Adrenal gland (tissue), 5 donors: ENCODE measurements at regions not wholly inside any gene's neighbourhood (a gene's known extent, or its start where the extent isn't known, plus 50 kb on each side); places are given as distances from the start of the nearest gene placed in this dataset.

ENCODE experiments used
- CTCF ChIP-seq, 6 experiments: fragments of 450-650 bp in 4 of 6; fragments of 200-600 bp in 2 of 6; sonication (generic) in 1 of 6; IDR thresholded peaks; 1 replicate in 5 of 6; 2 replicates in 1 of 6; pipeline versions ENCODE4 v1.5.1 to v1.8.0; 2016 to 2021; ENCODE audit warnings: antibody characterized with exemption in 6 of 6, mild to moderate bottlenecking in 2 of 6, moderate library complexity in 1 of 6
- POLR2A ChIP-seq, 2 donors: fragments of 450-650 bp; IDR thresholded peaks; one replicate each; pipeline ENCODE4 v1.6.1; 2017; ENCODE audit warnings: antibody characterized with exemption in 2 of 2, mild to moderate bottlenecking in 2 of 2, moderate library complexity in 1 of 2
- donor health status: DM: no; HTN: no; CAD: no.

DNA sequence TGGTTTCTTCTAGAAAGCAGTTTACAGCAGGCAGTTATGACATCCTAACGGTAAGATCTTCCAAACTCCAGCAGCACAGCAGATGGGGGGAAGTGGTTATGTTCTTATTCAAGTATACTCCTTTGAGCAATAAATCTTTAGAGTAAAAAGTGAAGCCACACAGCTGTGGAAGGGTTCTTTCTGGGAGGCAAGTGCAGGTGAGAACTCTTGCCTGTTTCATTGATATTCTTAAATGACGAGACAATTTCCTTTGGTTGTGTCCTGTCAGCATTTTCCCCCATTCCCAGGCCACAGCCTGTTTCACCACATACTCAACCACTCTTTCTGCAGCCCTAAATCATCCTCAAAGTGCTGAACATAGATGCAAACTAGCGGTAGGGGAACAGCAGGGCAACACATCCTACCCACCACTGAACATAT is 207.3 kb upstream of the MTNR1B start:
- TF ChIP-seq CTCF (IDR thresholded peaks at IDR 0.05) (no peak), POLR2A (IDR thresholded peaks at IDR 0.05) (no peak)
